CD4-positive, alpha-beta T cell treated with Interleukin-15 for 1 hour (primary cell): ENCODE measurements at regions not wholly inside any gene's neighbourhood (a gene's known extent, or its start where the extent isn't known, plus 50 kb on each side); places are given as distances from the start of the nearest gene placed in this dataset.

Source experiments
- DNase-seq: peaks from one replicate; pipeline ENCODE4 v3.0.0-alpha.2; 2020

- no peak for DNase-seq
Observed at GRCh38 chr6:166747644-166748595, 120.9 kb upstream of the RPS6KA2 start.

GRCh38 chr6:166745801-166746668, 119.0 kb upstream of the RPS6KA2 start:
- DNase-seq = no peak

DNA sequence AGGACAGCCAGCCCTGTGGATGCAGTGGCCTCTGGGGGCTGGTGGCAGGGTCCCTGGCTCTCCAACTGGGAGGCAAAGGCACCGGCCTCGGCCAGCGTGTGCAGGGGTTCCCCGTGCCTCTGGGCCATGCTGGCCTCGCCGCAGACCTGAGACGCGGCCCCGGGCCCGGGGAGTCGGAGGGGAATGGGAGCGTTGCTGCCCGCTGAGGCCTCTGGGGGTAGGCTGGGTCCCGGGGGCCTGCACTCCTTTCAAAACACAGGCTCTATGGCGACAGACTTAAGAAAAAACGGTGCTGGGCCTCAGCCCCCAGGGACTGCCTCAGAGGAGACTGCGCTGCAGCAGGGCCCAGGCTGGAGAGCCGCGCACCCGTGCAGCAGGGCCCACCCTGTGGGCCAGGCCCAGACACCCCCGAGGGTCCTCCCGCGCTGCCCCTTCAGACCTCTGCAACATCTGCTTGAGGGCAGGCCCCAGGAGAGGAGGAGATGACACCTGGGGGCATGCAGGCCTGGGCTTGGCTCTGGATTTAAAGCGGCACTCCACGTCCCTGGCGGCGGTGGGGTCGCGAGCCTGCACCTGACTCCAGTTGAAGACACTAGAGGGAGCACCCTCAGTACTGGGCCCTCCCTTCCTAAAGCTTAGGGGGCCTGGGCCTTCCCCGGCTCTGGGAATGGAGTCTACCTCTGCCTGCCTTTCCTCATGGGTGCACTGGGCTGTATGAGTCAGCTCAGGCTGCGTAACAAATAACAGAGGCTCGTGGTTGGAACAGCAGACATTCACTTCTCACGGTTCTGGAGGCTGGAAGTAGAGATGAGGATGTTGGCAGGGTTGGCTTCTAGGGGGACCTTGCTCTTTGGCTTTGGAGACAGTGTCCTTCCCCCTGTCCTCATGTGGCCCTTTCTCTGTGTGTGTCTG, 117.4 kb upstream of the RPS6KA2 start:
- no peak for DNase-seq

DNA sequence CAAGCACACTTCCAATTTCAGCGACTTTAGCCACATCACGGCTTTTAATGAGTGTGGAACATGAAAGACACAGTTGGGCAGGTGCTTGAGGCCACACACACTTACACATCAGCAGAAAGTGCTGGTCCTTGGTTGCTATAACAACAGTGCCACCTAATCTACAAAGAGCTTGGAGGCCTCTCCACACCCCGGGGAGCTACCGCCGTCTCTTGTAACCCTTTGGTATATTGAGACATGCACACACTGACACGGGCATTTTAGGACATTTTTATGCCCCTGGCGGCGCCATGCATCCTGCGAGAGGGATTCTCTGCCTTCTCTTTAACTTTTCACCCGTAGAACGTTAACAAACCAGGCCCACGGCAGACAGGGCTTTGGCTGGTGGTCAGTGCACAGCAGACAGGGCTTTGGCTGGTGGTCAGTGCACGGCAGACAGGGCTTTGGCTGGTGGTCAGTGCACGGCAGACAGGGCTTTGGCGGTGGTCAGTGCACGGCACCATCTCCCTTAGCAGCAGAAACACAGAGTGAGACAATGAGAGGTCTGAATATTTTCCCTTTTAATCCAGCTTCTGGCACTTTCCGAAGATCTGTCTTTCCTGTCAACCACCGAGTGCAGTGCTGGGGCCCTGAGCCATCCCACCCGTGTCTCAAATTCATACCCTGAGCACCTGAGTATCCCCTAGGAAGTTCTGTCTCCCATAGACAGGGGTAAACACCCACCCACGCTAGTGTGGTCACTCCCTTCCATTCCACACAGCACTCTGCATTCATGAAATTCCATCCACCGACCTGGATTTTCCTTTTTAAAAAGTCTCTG, 116.6 kb upstream of the RPS6KA2 start:
- no peak for DNase-seq

GRCh38 chr6:166742981-166743380, 115.9 kb upstream of the RPS6KA2 start:
- DNase-seq = no peak

GRCh38 chr6:166739976-166740318, 112.9 kb upstream of the RPS6KA2 start:
- DNase-seq = no peak

- no peak for DNase-seq
Observed at GRCh38 chr6:166739117-166739975, 112.3 kb upstream of the RPS6KA2 start.

DNA sequence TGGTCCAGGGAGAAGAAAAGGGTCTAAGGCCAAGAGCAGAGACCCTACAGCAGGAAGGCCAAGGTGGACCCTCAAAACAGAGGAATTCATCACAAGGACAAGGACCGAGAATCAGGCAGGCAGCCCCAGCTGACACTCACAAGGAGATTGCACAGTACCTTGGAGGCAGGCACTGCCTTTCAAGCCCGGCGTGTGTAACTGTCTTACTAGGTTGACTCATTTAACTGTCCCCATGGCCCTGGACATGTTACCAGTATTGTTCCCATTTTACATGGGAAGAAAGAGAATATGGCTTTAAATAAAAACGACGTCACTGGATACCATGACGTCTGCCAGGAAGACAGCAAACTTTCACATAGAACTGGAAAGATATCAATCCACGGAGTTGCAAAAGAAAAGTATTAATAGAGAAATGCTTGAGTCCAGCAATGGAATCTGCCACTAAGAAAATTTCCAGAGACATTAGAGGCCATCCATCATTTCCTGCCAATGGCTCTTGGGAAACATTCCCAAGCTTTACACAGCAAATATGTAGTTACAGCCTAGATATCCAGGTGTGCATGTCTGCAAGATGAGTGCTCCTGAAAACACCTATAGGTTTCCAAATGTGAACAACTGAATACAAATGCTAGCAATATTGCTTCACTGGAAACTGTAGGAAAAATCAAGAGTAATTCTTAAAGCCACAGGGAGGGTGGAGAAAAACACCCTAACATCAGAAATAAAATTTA, 111.5 kb upstream of the RPS6KA2 start:
- DNase-seq = no peak

DNA sequence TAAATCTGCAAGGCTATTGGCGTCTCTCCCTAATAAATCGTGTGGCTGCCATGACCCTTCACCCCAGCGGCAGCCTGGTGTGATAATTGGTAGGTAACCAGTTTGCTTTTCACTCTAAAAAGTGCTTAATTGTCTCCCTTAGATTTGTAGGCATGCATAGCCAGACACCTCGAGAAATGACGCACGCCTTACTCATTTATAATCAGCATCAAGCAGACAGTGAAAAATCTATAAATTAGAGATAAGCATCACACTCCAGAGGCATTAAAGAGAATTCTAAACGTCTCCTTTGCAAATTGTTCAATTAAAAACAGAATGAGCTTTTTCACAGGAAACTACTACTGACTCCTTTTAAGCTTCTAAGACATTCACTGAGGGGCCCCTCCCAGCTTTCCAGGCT, 110.2 kb upstream of the RPS6KA2 start:
- no peak for DNase-seq

- DNase-seq = no peak
Observed at GRCh38 chr6:166736634-166737033, 109.6 kb upstream of the RPS6KA2 start.

DNA sequence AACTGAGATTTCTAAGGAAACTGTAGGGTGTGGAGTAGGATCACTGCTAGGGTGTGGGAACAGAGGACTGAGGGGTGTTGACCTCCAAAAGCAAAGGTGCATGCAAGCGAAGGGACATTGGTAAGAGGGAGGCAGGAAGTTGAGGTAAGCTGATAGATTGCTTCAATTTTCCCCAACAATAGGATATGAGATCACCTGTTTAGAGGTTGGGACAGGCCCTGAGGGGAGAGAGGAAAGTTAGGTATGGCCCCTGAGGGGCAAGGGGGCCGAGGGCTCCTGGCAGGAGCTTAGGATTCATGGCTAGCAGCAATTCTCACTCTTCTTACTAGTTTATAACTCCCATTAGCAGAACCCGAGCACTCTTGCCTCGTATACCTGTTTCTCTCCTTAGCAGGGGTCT, 106.8 kb upstream of the RPS6KA2 start:
- DNase-seq = no peak

- DNase-seq = no peak
Observed at GRCh38 chr6:166729658-166730057, 102.6 kb upstream of the RPS6KA2 start.

- no peak for DNase-seq
Observed at GRCh38 chr6:166728884-166729530, 102.0 kb upstream of the RPS6KA2 start.

- DNase-seq = no peak
Observed at GRCh38 chr6:166726201-166726600, 99.2 kb upstream of the RPS6KA2 start.

GRCh38 chr6:166725571-166725970, 98.5 kb upstream of the RPS6KA2 start:
- DNase-seq = no peak

DNA sequence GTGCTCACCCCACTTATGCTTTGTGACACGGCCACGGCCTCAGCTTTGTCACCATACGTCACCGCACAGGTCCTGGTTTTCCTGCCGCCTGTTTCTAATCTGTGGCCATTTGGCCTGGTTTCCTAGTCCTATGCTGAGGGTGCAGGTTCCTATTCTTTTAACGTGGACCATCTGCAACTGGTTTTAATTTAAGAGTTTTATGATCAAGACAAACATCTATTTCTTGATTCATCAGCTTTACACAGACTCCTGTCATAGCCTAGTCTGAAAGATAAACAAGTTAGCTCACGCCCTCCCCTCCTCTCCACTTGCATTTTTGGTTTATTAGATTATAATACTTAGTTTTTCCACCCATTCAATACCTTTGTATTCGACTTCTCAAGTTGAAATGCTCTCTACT, 97.5 kb upstream of the RPS6KA2 start:
- no peak for DNase-seq

GRCh38 chr6:166722785-166723184, 95.7 kb upstream of the RPS6KA2 start:
- DNase-seq = no peak

- DNase-seq = no peak
Observed at GRCh38 chr6:166721576-166721975, 94.5 kb upstream of the RPS6KA2 start.

DNA sequence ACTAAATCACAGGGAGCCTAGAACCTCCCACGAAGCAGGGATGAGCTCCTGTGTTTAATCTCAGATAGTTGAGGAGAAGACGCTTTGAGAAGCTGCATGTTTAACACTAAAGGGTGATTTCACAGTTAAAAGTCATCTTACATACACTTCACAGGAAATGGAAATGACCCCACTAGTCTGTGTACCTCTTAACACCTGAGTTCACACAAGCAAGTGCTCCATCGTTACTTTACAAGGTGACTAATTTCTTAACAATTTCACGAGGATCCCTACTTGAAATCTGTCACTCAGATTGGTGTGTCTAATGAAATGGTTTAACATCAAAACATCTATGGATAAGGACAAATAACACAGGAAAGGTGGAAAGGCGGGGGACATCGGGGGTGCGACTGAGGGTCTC, 93.8 kb upstream of the RPS6KA2 start:
- DNase-seq = no peak

DNA sequence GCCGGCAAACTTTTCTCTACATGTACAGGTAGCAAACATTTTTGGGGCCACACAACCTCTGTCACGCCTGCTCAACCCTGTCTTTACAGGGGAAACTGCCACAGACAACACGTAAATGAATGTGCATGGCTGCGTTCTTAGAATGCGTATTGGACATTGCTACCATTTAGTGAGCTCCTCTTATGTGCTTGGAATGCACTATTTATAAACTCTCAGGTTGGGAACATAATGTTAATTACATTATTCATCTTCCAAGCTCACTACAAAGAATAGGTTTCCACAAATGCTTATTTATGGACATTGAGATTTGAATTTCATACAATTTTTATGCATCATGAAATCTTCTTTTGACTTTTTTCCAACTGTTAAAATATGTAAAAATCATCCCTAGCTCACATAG, 92.0 kb upstream of the RPS6KA2 start:
- DNase-seq = no peak
